ENCODE measurements at regions not wholly inside any gene's neighbourhood (a gene's known extent, or its start where the extent isn't known, plus 50 kb on each side); places are given as distances from the start of the nearest gene placed in this dataset.

GRCh38 chr10:4730998-4731397, 95.0 kb upstream of the AKR1E2 start:
- TF ChIP-seq, protein P1, sequence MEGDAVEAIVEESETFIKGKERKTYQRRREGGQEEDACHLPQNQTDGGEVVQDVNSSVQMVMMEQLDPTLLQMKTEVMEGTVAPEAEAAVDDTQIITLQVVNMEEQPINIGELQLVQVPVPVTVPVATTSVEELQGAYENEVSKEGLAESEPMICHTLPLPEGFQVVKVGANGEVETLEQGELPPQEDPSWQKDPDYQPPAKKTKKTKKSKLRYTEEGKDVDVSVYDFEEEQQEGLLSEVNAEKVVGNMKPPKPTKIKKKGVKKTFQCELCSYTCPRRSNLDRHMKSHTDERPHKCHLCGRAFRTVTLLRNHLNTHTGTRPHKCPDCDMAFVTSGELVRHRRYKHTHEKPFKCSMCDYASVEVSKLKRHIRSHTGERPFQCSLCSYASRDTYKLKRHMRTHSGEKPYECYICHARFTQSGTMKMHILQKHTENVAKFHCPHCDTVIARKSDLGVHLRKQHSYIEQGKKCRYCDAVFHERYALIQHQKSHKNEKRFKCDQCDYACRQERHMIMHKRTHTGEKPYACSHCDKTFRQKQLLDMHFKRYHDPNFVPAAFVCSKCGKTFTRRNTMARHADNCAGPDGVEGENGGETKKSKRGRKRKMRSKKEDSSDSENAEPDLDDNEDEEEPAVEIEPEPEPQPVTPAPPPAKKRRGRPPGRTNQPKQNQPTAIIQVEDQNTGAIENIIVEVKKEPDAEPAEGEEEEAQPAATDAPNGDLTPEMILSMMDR (IDR thresholded peaks at IDR 0.05; ENCODE audit: poor library complexity), result no peak
- TF ChIP-seq EZH2 (IDR thresholded peaks at IDR 0.05; ENCODE audit: borderline replicate concordance), result no peak
- no peak for TF ChIP-seq EZH2phosphoT487 (IDR thresholded peaks at IDR 0.05; ENCODE audit: low read depth, severe bottlenecking, unreplicated experiment)
